GM18861 (cell line): ENCODE measurements at regions not wholly inside any gene's neighbourhood (a gene's known extent, or its start where the extent isn't known, plus 50 kb on each side); places are given as distances from the start of the nearest gene placed in this dataset.
A peak's percentile ranks its signal among the peaks of the same experiment; 100 is the strongest.

Source experiments
- ATAC-seq: cut with Tn5 transposase; IDR thresholded peaks from one replicate; pipeline ENCODE4 v1.9.1; 2021; ENCODE audit not compliant: unreplicated experiment

- no peak for ATAC-seq
These were observed 76.7 kb upstream of the SATB1 start for GRCh38 chr3:18501679-18502343.

- ATAC-seq: no peak
These were observed 75.2 kb upstream of the SATB1 start for GRCh38 chr3:18500322-18500721.

- ATAC-seq: peak; percentile 96
These were observed 74.2 kb upstream of the SATB1 start for GRCh38 chr3:18499301-18499700.

- ATAC-seq: no peak
These were observed 69.1 kb upstream of the SATB1 start for GRCh38 chr3:18494251-18494650.

GRCh38 chr3:18489939-18490338 is 64.8 kb upstream of the SATB1 start:
- no peak for ATAC-seq

GRCh38 chr3:18483226-18483625 is 58.1 kb upstream of the SATB1 start:
- ATAC-seq: no peak

GRCh38 chr3:18481946-18482548 is 56.9 kb upstream of the SATB1 start:
- no peak for ATAC-seq

GRCh38 chr3:18477620-18478019 is 52.5 kb upstream of the SATB1 start:
- ATAC-seq: no peak
